ENCODE measurements at regions not wholly inside any gene's neighbourhood (a gene's known extent, or its start where the extent isn't known, plus 50 kb on each side); places are given as distances from the start of the nearest gene placed in this dataset.

DNA sequence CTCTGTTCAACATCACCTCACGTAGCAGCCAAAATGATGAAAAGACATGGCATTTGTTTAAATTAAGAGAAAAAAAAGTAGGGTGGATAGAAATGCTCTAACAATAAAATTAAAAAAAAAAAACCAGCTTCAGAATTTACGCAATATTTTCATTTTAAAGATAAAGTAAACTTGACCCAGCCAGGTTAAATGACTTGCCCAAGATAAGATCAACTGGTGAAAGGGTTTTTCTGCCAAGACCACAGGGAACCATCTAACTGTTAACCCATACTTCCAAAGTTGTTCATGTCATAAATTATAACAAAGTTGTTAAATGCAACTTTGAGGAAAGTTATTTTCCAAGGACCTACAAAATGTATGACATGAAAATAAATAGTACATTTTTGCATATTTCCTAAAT is 129.6 kb upstream of the SOX5 start:
- H3K27ac ChIP-seq (ENCODE audit: insufficient read depth, low read depth, low read length), result no peak overlapping the region
- H3K4me2 ChIP-seq (ENCODE audit: insufficient read depth, low read length), result no peak overlapping the region
- no peaks in the 10 kb centered on the region for H3K9me3 ChIP-seq (replicated peaks; ENCODE audit: control insufficient read depth, insufficient read depth, low read length)
- no peak overlapping the region for H3K4me3 ChIP-seq (replicated peaks in 1 of 3; ENCODE audit: insufficient read depth in 1 of 3, low read depth in 1 of 3, low read length in 3 of 3)
- H3K27me3 ChIP-seq (ENCODE audit: control insufficient read depth in 2 of 2, insufficient read depth in 2 of 2, low read length in 2 of 2), result peaks cover 0 to 4% of the 10 kb centered on the region in 2 experiments
- H3K79me2 ChIP-seq (ENCODE audit: control insufficient read depth, insufficient read depth, low read length), result no peaks in the 10 kb centered on the region
- intact Hi-C loops (cut with micrococcal nuclease) (no loop called here), dilution Hi-C loops (cut with MboI; ENCODE audit: extremely low pct_ligation_motif_present, low sequenced_read_pairs) (no loop called here)
- FAIRE-seq (no peak), DNase-seq (ENCODE audit: low read depth, low spot score) (no peak)
- POLR2A ChIA-PET, result no interaction called here
- no peaks in the 10 kb centered on the region for H3K36me3 ChIP-seq (ENCODE audit: control insufficient read depth in 2 of 2, extremely low read depth in 1 of 2, insufficient read depth in 2 of 2, low read length in 2 of 2)
- no TSS peak for BruUV-seq (replicated peaks)
- no peak overlapping the region for H3K9ac ChIP-seq (replicated peaks; ENCODE audit: extremely low read depth, insufficient read depth, low read length)
- H3K4me1 ChIP-seq (ENCODE audit: control insufficient read depth, extremely low read depth, insufficient read depth, low read length), result no peaks in the 10 kb centered on the region
- no peaks in the 10 kb centered on the region for H4K20me1 ChIP-seq (replicated peaks; ENCODE audit: control insufficient read depth, extremely low read depth, insufficient read depth, low read length)
- no peaks in the 10 kb centered on the region for H3K9me1 ChIP-seq (replicated peaks; ENCODE audit: control insufficient read depth, extremely low read depth, insufficient read depth, low read length)
- CTCF ChIA-PET, result no interaction called here
- TF ChIP-seq FOS (IDR thresholded peaks at IDR 0.05; ENCODE audit: borderline replicate concordance, insufficient read depth, low read length) (no peak), JUN (IDR thresholded peaks at IDR 0.05; ENCODE audit: borderline replicate concordance, insufficient read depth, insufficient read length, low read depth) (no peak), EZH2 (IDR thresholded peaks at IDR 0.05; ENCODE audit: borderline replicate concordance, low read depth, low read length, severe bottlenecking) (no peak), MAX (IDR thresholded peaks at IDR 0.05; ENCODE audit: insufficient read depth, insufficient read length) (no peak), MYC (IDR thresholded peaks at IDR 0.05; ENCODE audit: low read depth, low read length) (no peak), POLR2AphosphoS5 (IDR thresholded peaks at IDR 0.05; ENCODE audit: insufficient read depth, low read depth, low read length) (no peak), GATA2 (IDR thresholded peaks at IDR 0.05; ENCODE audit: insufficient read depth, insufficient read length, low read depth, low read length) (no peak), POLR2A (IDR thresholded peaks at IDR 0.05; ENCODE audit: low read depth, low read length) (no peak)
- TF ChIP-seq, protein P1, sequence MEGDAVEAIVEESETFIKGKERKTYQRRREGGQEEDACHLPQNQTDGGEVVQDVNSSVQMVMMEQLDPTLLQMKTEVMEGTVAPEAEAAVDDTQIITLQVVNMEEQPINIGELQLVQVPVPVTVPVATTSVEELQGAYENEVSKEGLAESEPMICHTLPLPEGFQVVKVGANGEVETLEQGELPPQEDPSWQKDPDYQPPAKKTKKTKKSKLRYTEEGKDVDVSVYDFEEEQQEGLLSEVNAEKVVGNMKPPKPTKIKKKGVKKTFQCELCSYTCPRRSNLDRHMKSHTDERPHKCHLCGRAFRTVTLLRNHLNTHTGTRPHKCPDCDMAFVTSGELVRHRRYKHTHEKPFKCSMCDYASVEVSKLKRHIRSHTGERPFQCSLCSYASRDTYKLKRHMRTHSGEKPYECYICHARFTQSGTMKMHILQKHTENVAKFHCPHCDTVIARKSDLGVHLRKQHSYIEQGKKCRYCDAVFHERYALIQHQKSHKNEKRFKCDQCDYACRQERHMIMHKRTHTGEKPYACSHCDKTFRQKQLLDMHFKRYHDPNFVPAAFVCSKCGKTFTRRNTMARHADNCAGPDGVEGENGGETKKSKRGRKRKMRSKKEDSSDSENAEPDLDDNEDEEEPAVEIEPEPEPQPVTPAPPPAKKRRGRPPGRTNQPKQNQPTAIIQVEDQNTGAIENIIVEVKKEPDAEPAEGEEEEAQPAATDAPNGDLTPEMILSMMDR (IDR thresholded peaks at IDR 0.05; ENCODE audit: extremely low read depth in 1 of 2, insufficient read depth in 1 of 2, low read depth in 1 of 2, low read length in 2 of 2), result no peak
- H2AFZ ChIP-seq (ENCODE audit: low read depth, low read length), result no peak overlapping the region
